ENCODE measurements at regions not wholly inside any gene's neighbourhood (a gene's known extent, or its start where the extent isn't known, plus 50 kb on each side); places are given as distances from the start of the nearest gene placed in this dataset.

DNA sequence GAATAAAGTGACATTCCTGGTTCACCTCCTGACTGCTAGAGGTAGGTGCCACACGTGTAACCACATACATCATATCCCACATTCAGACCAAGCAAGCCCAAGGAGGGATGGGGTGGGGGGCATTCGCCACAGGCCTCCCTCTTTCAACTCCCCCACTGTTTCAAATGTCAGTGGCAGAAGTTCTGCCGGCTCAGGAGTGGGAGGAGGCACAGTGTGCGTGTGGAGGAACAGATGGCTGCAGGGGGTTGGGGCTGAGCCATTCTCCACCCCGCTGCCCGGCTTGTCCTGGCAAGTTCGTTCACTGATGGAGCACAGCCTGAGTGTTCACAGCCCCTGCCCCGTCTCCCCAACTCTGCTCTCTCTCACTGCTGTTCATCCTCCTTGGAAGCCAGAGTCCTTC, 75.4 kb upstream of the TANC1 start:
- peaks cover 2% of the 10 kb centered on the region for H3K27me3 Mint-ChIP-seq
- ChIA-PET POLR2A (no interaction called here), CTCF (no interaction called here)
- no peaks in the 10 kb centered on the region for H3K36me3 Mint-ChIP-seq (ENCODE audit: low read depth)
- H3K9me3 Mint-ChIP-seq, result peaks cover 7% of the 10 kb centered on the region
- no peak overlapping the region for H3K4me3 Mint-ChIP-seq
- no peak overlapping the region for H3K27ac Mint-ChIP-seq
- no peaks in the 10 kb centered on the region for H3K4me1 Mint-ChIP-seq
- DNase-seq, result no peak

DNA sequence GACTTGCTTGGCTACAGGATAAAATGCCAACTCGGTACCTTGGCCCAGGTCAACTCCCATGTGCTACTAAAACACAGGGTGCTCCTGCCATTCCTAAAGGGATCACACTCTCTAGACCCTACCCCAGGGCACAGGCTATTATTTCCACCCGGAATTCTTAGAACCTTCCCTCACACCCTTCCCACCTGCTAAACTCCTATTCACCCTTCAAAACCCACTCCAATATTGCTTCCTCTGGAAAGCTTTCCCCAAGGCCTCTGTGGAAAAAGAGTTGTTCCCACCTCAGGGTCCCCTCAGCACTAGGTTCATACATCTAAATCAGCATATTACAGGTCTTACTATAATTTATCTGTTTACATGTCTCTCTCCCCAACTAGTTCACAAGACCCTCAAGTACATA, 75.0 kb upstream of the TANC1 start:
- Mint-ChIP-seq H3K4me1 (no peaks in the 10 kb centered on the region), H3K27me3 (peaks cover 3% of the 10 kb centered on the region), H3K9me3 (peaks cover 7% of the 10 kb centered on the region), H3K36me3 (ENCODE audit: low read depth) (no peaks in the 10 kb centered on the region), H3K4me3 (no peak overlapping the region), H3K27ac (no peak overlapping the region)
- CTCF ChIA-PET, result no interaction called here
- POLR2A ChIA-PET, result no interaction called here
- no peak for DNase-seq

DNA sequence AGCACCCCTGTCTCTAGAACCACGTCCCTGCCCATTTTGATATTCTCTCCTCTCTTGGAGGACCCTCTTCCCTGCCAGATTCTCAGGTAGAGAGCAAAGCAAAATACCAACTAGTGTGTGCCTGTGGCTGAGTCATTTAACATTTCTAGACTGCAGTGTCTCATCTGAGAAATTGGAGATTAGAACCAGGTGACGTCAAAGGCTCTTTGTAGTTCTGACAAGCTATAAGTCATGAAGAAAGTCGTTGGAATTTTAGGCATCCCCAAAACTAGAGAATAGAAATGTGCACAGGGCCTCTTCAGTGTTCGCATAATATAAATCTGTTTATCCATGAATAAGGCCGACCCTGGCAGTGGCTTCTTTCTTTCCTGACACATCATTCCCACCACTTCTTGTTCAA, 74.4 kb upstream of the TANC1 start:
- Mint-ChIP-seq H3K9me3 (peaks cover 6% of the 10 kb centered on the region), H3K4me3 (no peak overlapping the region), H3K36me3 (ENCODE audit: low read depth) (no peaks in the 10 kb centered on the region), H3K27ac (no peak overlapping the region), H3K4me1 (no peaks in the 10 kb centered on the region), H3K27me3 (peaks cover 4% of the 10 kb centered on the region)
- POLR2A ChIA-PET, result no interaction called here
- CTCF ChIA-PET, result interaction anchor here (0.6 kb wide), 1 partner anchor 111 kb away, joined by 3 read pairs; no protein-coding TSS in a partner anchor
- DNase-seq, result no peak

DNA sequence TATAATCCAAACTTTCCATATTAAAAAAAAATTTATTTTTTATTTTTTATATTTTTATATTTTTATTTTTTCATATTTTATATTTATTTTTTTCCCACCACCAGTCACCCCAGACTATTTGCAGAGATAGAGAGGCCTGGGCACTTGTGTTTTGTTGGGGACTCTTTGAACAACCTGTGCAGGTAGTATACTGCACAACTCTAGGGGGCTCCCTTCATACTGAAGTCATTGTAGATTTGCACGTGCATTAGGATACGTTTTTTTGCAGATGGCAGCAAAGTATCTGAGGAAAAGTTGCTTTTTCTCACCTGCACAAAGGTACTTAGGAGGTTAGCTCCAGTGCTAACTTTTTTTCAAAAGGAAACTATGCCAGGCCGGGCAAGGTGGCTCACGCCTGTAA, 73.9 kb upstream of the TANC1 start:
- H3K27ac Mint-ChIP-seq, result no peak overlapping the region
- no peaks in the 10 kb centered on the region for H3K4me1 Mint-ChIP-seq
- no peaks in the 10 kb centered on the region for H3K36me3 Mint-ChIP-seq (ENCODE audit: low read depth)
- DNase-seq, result no peak
- H3K27me3 Mint-ChIP-seq, result peaks cover 4% of the 10 kb centered on the region
- H3K4me3 Mint-ChIP-seq, result no peak overlapping the region
- POLR2A ChIA-PET, result no interaction called here
- CTCF ChIA-PET, result interaction anchor here (0.6 kb wide), 1 partner anchor 111 kb away, joined by 3 read pairs; no protein-coding TSS in a partner anchor
- peaks cover 1% of the 10 kb centered on the region for H3K9me3 Mint-ChIP-seq

DNA sequence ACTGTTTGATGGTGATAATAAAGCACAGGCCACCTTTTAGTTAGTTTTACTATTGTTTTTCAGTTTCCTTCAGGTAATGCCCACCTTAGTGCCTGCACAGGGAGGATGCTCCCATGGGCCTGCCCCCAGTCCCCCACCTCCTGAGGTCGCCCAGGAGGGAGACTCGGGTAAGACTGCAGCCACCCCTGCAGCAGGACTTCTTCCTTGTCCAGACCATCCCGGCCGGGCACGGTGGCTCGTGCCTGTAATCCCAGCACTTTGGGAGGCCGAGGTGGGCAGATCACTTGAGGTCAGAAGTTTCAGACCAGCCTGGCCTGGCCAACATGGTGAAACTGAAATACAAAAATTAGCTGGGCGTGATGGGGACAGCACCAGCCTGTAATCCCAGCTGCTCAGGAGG, 68.1 kb upstream of the TANC1 start:
- H3K4me1 Mint-ChIP-seq, result no peaks in the 10 kb centered on the region
- POLR2A ChIA-PET, result no interaction called here
- H3K4me3 Mint-ChIP-seq, result no peak overlapping the region
- H3K9me3 Mint-ChIP-seq, result no peaks in the 10 kb centered on the region
- no peak overlapping the region for H3K27ac Mint-ChIP-seq
- H3K27me3 Mint-ChIP-seq, result peaks cover 4% of the 10 kb centered on the region
- no peak for DNase-seq
- no peaks in the 10 kb centered on the region for H3K36me3 Mint-ChIP-seq (ENCODE audit: low read depth)
- CTCF ChIA-PET, result interaction anchor here (0.6 kb wide), 1 partner anchor 219 kb away, joined by 3 read pairs; no protein-coding TSS in a partner anchor

DNA sequence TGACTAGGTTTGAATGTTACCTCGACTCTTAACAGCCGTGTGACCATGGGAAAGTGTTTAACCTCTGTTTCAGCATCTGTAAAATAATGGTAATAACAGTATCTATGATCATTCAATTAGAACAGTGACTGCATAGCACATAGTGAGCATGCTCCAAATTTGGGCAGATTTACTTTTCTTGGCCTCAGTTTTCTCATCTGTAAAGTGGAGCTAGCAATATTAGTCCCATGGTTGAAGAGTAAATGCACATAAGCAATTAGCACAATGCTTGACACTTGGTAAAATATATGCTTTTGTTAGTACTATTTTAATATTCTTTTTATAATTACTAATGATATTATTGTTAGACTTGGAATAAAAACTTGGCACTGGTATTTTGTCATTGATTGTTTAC, 66.4 kb upstream of the TANC1 start:
- H3K36me3 Mint-ChIP-seq (ENCODE audit: low read depth), result no peaks in the 10 kb centered on the region
- ChIA-PET CTCF (interaction anchor here (0.6 to 0.9 kb wide), 2 partner anchors 11 to 184 kb away, joined by 3 read pairs; no protein-coding TSS in a partner anchor), POLR2A (no interaction called here)

DNA sequence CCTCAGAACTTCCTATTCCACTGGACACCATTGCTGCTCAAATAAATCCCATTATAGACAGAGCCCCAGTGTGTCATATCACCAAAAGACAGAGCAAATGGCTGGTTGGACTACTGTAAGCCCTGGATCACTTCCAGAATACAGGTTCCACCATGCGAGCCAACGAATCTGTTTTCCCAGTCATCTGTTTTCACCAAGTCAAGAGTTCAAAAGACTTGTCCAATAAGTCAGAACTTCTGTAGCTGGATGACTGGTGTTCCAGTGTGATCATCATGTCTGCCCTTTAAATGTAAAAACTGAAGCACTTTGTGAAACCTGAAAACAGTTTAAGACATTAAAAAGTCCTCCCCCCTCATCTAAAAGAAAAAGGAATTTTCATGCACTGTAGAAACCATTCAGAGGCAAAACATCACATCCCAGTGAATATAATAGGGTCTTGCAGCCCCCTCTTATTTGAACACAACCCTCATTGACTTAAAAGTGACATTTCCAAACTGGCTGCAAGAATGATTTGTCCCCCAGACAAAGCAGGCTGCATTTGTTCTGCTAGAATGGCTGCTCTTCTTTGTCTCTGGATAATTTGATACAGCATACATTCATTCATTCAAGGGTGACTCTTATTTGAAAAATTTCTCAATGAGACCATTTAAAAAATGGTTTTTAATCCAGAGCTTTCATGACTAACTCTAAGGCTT, 64.6 kb upstream of the TANC1 start:
- ChIA-PET POLR2A (no interaction called here), CTCF (no interaction called here)
- Mint-ChIP-seq H3K9me3 (no peaks in the 10 kb centered on the region), H3K4me1 (no peaks in the 10 kb centered on the region), H3K27me3 (peaks cover 2% of the 10 kb centered on the region), H3K36me3 (ENCODE audit: low read depth) (no peaks in the 10 kb centered on the region), H3K27ac (no peak overlapping the region), H3K4me3 (no peak overlapping the region)
- DNase-seq, result no peak

More for the DNA sequence above, 66.4 kb upstream of the TANC1 start:
- no peak for DNase-seq
- peaks cover 4% of the 10 kb centered on the region for H3K27me3 Mint-ChIP-seq
- no peak overlapping the region for H3K27ac Mint-ChIP-seq
- no peaks in the 10 kb centered on the region for H3K4me1 Mint-ChIP-seq
- H3K4me3 Mint-ChIP-seq, result no peak overlapping the region
- no peaks in the 10 kb centered on the region for H3K9me3 Mint-ChIP-seq

DNA sequence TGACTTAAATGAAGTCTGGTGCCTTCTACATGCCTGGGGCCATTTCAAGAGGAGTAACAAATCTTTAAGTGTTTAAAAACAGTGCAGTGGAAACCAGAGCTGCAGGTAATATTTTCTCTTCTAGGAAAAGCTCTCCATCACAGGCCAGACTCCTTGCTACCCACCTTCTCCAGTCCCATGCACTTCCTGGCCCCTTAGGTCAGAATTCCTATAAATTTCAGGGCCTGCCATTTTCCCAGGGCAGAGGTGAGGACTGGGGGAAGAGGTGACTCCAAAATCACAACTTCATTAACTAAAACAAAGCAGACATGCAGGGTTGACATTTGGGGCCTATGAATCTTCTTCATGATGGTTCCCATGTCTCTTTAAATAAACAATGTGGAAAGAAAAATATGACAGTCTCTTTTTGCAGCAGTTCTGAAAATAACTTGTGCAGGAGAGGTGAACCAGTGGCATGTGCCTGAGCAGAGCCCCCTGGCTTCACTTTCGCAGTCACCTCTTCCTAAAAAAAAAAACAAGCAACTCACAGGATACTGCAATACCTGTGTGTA, 63.7 kb upstream of the TANC1 start:
- POLR2A ChIA-PET, result no interaction called here
- CTCF ChIA-PET, result no interaction called here

DNA sequence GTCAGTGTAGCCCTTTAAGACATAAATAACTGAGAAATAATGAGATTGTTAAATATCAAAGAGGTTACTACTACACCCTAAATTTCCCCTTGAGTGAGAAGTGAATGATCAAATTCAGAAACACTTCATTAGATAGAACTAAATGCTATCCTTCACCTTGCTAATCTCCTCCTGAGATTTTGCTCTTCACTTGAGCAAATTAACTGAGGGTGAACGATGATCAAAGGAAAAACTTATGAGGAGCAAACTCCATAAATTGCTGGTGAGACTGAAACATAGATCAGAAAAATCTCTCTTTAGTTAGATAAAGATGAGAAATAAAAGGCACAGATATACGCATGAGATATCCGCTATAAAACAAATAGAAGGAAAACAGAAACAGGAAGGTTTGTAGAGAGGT, 63.1 kb upstream of the TANC1 start:
- H3K27ac Mint-ChIP-seq, result no peak overlapping the region
- no peaks in the 10 kb centered on the region for H3K9me3 Mint-ChIP-seq
- H3K4me3 Mint-ChIP-seq, result no peak overlapping the region
- H3K27me3 Mint-ChIP-seq, result peaks cover 2% of the 10 kb centered on the region
- no peak for DNase-seq
- no peaks in the 10 kb centered on the region for H3K36me3 Mint-ChIP-seq (ENCODE audit: low read depth)
- ChIA-PET POLR2A (no interaction called here), CTCF (no interaction called here)
- H3K4me1 Mint-ChIP-seq, result no peaks in the 10 kb centered on the region

More for the DNA sequence above, 63.7 kb upstream of the TANC1 start:
- Mint-ChIP-seq H3K4me1 (no peaks in the 10 kb centered on the region), H3K4me3 (no peak overlapping the region), H3K27ac (no peak overlapping the region), H3K27me3 (peaks cover 2% of the 10 kb centered on the region), H3K36me3 (ENCODE audit: low read depth) (no peaks in the 10 kb centered on the region), H3K9me3 (no peaks in the 10 kb centered on the region)
- DNase-seq, result no peak

DNA sequence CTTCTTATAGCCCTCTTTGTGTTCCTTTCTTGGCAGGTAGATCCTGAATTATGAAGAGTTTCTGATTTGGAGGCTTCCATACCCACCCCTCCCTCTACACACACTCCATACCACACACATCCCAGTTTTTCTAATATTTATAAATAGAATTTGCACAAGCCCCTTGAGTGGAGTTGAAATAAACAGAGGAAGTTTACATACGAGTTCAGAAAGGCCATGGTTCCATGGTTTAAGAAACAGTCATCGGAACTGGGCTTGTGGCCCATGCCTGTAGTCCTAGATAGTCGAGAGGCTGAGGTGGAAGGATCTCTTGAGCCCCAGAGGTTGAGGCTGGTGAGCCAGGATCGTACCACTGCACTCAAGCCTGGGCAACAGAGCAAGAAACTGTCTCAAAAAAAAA, 62.7 kb upstream of the TANC1 start:
- H3K36me3 Mint-ChIP-seq (ENCODE audit: low read depth), result no peaks in the 10 kb centered on the region

DNA sequence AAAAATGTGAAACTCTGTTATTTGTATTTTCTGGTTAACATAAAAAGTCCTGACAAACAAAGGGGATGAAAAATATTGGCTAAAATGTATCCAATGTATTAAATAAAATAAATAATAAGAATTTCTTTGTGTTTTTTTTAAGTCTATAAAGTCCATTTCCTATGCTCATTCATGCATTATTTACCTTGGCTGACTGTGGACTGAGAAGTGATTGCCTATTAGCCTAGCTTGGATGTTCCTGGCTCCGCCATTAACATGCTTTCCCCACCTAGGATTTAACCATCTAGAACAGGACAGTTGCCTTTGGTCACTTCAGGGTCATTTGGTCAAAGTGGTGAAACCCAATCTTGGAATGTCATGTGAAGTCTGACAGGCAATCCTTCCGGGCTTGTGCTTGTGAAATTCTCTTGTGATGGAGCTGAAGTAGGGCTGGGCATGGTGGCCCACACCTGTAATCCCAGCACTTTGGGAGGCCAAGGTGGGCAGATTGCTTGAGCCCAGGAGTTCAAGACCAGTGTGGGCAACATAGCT, 60.4 kb upstream of the TANC1 start:
- Mint-ChIP-seq H3K4me3 (no peak overlapping the region), H3K27ac (no peak overlapping the region), H3K4me1 (no peaks in the 10 kb centered on the region), H3K9me3 (no peaks in the 10 kb centered on the region), H3K27me3 (peaks cover 2% of the 10 kb centered on the region), H3K36me3 (ENCODE audit: low read depth) (no peaks in the 10 kb centered on the region)
- POLR2A ChIA-PET, result no interaction called here
- DNase-seq, result no peak
- CTCF ChIA-PET, result no interaction called here

More for the DNA sequence above, 62.7 kb upstream of the TANC1 start:
- ChIA-PET POLR2A (no interaction called here), CTCF (no interaction called here)
- no peaks in the 10 kb centered on the region for H3K4me1 Mint-ChIP-seq
- H3K9me3 Mint-ChIP-seq, result no peaks in the 10 kb centered on the region
- no peak overlapping the region for H3K4me3 Mint-ChIP-seq
- no peak for DNase-seq
- no peak overlapping the region for H3K27ac Mint-ChIP-seq
- peaks cover 2% of the 10 kb centered on the region for H3K27me3 Mint-ChIP-seq

DNA sequence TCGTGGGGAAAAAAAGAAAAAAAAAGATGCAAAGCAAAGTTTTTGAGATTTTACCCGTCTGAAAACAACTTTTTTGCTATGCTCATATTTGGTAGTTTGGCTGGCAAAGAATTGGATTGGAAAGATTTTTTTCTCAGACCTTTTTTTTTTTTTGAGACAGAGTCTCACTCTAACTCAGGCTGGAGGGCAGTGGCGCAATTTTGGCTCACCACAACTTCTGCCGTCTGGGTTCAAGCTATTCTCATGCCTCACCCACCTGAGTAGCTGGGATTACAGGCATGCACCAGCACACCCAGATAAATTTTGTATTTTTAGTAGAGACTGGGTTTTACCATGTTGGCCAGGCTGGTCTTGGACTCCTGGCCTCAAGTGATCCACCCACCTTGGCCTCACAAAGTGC, 56.3 kb upstream of the TANC1 start:
- ChIA-PET CTCF (no interaction called here), POLR2A (no interaction called here)
- no peak for DNase-seq
- no peak overlapping the region for H3K27ac Mint-ChIP-seq
- H3K4me1 Mint-ChIP-seq, result no peaks in the 10 kb centered on the region
- H3K36me3 Mint-ChIP-seq (ENCODE audit: low read depth), result no peaks in the 10 kb centered on the region
- no peak overlapping the region for H3K4me3 Mint-ChIP-seq
- no peaks in the 10 kb centered on the region for H3K9me3 Mint-ChIP-seq
- peaks cover 2% of the 10 kb centered on the region for H3K27me3 Mint-ChIP-seq

DNA sequence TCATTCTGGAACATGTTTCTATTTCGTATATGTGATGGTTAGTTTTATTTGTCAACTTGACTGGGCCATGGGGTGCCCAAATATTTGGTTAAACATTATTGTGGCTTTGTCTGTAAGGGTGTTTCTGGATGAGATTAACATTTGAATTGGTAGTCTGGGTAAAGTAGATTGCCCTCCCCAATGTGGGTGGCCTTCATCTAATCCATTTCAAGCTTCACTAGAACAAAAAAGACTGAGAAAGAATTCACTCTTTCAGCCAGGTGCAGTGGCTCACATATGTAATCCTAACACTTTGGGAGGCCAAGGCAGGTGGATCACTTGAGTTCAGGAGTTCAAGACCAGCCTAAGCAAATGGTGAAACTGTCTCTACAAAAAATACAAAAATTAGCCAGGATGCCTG, 55.7 kb upstream of the TANC1 start:
- Mint-ChIP-seq H3K27ac (no peak overlapping the region), H3K36me3 (ENCODE audit: low read depth) (no peaks in the 10 kb centered on the region), H3K27me3 (peaks cover 2% of the 10 kb centered on the region), H3K4me3 (no peak overlapping the region), H3K4me1 (no peaks in the 10 kb centered on the region), H3K9me3 (no peaks in the 10 kb centered on the region)
- CTCF ChIA-PET, result interaction anchor here (0.7 kb wide), 1 partner anchor 54 kb away, joined by 5 read pairs; no protein-coding TSS in a partner anchor
- no peak for DNase-seq
- POLR2A ChIA-PET, result no interaction called here

DNA sequence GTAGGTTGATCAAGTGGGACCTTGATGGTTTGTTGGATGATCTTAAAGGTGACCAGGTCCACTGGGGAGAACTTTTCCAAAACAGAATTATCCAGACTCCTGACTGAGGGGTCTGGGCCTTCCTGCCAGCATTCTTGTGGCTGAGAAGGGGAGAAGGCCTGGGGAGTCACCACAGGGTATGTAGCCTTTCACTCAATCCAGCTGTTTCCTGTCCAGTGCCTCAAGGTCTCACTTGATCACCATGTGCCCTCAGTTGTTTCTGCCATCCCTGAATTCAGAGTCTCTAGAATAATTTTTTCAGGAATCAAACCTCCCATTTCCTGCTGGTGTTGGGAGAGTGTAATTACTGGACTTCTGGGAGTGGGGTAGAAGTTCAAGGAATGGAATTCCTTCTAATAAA, 54.4 kb upstream of the TANC1 start:
- POLR2A ChIA-PET, result no interaction called here
- H3K36me3 Mint-ChIP-seq (ENCODE audit: low read depth), result no peaks in the 10 kb centered on the region
- no peak for DNase-seq
- no peak overlapping the region for H3K4me3 Mint-ChIP-seq
- H3K4me1 Mint-ChIP-seq, result no peaks in the 10 kb centered on the region
- CTCF ChIA-PET, result no interaction called here
- no peak overlapping the region for H3K27ac Mint-ChIP-seq
- peaks cover 4% of the 10 kb centered on the region for H3K27me3 Mint-ChIP-seq
- no peaks in the 10 kb centered on the region for H3K9me3 Mint-ChIP-seq
